ENCODE measurements at regions not wholly inside any gene's neighbourhood (a gene's known extent, or its start where the extent isn't known, plus 50 kb on each side); places are given as distances from the start of the nearest gene placed in this dataset.
"Not testable (repeated sequence)": the region's sequence is repeated elsewhere in the genome, so short reads cannot be mapped to it uniquely, and the experiment has no call there.

DNA sequence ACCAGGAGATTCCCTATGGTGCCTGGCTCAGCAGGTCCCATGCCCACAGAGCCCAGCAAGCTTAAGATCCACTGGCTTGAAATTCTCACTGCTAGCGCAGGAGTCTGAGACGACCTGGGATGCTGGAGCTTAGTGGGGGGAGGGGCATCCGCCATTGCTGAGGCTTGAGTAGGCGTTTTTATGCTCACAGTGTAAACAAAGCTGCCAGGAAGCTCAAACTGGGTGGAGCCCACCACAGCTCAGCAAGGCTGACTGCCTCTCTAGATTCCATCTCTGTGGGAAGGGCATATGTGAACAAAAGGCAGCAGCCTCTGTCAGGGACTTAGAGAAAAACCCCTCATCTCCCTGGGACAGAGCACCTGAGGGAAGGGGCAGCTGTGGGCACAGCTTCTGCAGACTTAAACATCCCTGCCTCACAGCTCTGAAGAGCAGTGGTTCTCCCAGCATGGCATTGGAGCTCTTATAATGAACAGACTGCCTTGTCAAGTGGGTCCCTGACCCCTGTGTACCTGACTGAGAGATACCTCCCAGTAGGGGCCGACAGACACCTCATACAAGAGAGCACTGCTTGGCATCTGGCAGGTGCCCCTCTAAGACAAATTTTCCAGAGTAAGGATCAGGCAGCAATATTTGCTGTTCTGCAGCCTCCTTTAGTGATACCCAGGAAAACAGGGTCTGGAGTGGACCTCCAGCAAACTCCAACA is 231.5 kb upstream of the SETMAR start:
- no peak for DNase-seq (ENCODE audit: low spot score)

- not testable (repeated sequence) for DNase-seq (ENCODE audit: low spot score)
Observed at GRCh38 chr3:4077278-4077677, 225.9 kb upstream of the SETMAR start.

- no peak for DNase-seq (ENCODE audit: low spot score)
Observed at GRCh38 chr3:4077950-4078349, 225.2 kb upstream of the SETMAR start.

DNA sequence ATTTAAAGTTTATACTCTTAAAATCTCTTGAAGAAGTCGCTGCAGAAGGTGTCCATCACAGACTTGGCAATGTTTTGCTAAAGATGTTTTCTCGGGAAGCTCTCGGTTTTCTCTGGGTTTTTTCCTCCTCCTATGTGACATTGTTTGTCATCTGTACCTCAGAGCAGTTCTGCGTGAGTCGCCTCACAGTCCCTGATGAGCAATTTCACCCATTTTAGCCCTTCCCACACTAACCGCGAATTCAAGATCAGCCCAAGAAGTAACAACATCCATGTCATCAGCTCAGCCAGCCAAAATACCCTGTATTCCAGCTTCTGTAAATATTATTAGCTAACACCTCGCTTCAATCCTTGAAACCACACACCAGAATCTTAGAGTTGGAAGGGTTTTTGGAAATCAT is 224.3 kb upstream of the SETMAR start:
- no peak for DNase-seq (ENCODE audit: low spot score)

DNA sequence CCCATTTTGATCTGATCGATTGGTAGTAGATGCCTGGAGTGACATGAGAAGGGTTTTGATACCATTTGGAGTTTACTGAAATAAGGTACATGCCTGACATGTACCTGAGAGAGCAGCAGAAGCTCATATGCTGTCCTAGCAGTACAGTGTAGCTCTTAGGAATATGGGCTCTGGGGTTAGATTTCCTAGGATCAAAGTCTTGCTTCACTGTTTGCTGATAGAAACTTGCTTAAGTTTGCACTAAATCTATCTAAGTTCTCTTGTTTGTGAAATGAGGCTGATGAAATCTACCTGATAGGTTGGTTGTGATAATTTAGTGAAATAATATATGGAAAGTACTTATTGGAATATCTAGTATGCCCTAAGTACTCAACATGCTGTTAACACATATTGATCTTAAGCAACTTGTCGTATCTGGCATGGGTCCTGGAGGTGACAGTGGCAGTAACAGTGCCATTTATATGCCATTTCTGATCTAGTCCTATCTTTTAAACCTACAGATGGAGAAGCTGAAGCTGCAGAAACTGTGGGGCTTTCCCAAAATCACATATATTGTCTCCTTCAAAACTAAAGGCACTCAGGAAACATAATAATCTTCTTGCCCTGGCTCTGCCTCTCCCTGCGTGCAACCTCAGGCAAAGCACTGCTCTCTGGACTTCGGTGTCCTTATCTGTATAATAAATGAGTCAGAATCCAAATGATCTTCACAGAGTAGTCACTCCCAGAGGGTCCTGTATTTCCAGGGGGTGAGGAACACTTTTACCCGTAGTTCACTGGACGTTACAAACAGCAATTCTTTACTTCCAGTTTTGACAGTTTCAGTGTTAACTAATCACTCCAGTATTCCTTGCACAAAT is 223.6 kb upstream of the SETMAR start:
- DNase-seq (ENCODE audit: low spot score): no peak

DNA sequence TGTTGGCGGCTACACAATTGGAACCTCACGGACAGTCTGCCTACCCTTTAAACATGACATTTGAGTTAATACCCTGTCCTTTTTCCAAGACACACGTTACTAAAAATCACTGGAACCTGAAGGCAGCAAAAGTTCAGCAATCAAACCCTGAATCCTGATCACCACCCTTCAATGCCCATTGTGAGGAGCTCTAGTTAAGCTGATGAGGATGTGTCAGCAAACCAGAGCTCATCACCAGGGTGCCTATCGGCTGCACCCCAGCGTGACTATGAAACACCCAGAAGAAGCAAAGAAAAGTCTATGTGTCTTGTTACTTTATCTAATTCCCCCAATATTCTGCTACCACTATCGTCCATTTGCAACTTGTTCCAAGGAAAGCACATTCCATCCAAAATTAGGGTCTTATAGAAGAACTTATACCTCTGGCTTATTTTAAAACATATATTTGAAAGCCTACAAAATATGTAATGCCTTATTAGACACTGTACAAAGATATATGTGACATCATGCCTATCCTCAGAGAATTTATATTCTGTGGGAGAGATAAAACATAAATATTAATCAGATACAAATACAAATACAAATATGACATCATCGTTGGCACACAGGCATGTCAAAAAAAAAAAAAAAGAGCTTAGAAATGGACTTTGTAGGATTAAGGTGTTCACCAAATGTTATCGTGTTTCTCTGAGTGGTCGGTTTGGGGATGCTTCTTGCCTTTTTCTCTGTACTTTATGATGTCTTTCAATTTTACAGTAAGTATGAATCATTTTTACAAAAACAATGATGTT is 219.7 kb upstream of the SETMAR start:
- no peak for DNase-seq (ENCODE audit: low spot score)

GRCh38 chr3:4084271-4084670 is 218.9 kb upstream of the SETMAR start:
- no peak for DNase-seq (ENCODE audit: low spot score)

DNA sequence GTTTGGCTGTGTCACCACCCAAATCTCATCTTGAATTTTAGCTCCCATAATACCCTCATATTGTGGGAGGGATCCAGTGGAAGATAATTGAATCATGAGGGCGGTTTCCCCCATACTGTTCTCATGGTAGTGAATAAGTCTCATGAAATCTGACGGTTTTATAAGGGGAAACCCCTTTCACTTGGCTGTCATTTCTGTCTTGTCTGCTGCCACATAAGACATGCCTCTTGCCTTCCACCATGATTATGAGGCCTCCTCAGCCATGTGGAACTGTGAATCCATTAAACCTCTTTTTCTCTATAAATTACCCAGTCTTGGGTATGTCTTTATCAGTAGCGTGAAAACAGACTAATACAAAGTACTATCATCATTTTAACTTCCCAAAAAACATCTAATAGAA is 216.5 kb upstream of the SETMAR start:
- DNase-seq (ENCODE audit: low spot score): not testable (repeated sequence)

DNA sequence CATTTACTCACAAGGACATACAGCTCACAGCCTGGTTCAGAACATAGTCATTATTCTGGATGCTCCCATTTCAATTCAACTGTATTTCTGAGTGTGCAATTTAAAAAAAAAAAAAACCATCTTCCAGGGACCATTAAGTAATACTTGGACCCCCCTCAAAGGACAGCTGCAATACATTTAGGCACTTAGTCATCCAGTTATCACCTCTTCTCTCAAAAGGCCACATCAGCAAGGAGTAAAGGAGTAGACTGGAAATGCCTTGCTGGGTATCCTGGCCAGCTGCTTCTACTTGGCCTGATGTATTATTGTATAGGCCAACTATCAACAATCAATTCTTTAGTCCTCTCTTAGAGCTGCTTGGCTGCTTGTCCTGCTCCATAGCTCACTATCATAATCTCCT is 211.4 kb upstream of the SETMAR start:
- no peak for DNase-seq (ENCODE audit: low spot score)

DNA sequence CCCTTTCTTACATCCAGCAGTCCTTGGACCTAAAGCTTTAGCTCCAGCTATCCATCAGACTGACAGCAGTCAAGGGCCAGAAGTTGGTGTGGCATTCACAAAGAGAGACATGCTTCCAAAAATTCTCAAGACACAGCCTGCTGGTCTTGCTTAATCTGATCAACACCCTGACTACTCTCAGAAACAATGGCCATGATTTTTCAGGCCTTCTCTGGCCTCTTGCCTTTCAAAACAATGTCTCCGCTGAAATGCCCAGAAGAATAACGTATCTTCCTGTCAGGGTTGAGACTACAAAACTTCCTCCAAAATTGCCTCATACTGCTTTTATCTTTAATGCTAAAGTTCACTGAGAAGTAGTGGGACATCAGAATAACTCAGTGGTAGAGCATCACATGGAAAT is 205.4 kb upstream of the SETMAR start:
- no peak for DNase-seq (ENCODE audit: low spot score)

DNA sequence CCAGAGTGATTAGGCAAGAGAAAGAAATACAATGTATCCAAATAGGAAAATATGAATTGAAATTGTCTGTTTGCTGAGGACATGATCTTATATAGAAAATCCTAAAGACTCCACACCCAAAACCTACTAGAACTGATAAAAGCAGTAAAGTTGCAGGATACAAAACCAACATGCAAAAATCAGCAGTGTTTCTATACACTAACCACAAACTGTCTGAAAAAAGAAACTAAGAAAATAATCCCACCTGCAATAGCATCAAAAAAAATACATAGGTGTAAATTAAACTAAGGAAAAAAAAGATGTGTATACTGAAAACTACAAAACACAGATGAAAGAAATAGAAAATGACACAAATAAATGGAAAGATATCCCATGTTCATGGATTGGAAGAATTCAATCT is 203.6 kb upstream of the SETMAR start:
- no peak for DNase-seq (ENCODE audit: low spot score)

DNA sequence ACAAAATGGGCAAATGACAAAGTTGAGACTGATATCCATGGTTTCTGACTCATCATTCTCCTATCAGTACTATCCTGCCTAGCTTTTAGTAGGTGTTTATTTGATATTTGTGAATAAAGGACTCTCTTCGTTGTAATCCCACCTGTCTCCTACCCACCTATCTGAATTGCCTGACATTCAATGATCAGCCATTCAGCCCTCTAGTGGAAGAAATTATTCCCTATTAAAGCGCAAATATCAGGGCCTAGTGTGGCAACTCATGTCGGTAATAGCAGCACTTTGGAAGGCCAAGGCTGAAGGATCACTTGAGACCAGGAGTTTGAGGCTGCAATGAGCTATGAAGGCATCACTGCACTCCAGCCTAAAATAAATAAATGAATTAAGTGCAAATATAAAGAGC is 195.7 kb upstream of the SETMAR start:
- peak; percentile 14 for DNase-seq (ENCODE audit: low spot score)

DNA sequence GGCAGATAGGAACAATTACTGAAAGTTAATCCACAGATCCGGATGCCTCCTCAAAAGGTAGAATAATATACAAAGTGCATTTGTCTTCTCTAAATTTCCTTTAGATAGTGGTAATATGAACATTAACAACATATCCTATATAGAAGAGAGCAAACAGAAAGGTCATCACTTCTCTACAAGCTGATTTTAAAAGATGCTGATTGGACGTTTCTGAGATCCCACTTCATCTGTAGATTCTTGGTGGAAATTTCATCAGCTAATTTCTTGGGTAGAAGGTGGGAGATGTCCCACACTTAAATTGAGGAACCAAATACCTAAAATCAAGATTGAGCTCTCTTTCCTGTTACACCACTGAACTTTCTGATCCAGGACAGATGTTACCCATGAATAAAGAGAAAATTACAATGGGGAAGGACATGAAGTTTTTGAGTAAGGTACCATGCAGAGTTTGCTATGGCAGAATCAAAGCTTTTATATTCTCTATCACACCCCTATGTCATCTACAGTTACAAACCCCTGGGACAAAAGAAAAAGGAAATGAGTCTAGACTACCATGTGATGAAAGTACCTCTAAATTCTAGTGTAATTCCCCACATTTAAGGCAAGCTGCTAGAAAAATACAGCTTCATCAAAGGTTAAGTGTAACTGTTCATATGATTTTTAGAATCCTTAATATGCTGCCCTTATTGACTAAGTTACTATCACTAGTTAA is 189.2 kb upstream of the SETMAR start:
- no peak for DNase-seq (ENCODE audit: low spot score)

DNA sequence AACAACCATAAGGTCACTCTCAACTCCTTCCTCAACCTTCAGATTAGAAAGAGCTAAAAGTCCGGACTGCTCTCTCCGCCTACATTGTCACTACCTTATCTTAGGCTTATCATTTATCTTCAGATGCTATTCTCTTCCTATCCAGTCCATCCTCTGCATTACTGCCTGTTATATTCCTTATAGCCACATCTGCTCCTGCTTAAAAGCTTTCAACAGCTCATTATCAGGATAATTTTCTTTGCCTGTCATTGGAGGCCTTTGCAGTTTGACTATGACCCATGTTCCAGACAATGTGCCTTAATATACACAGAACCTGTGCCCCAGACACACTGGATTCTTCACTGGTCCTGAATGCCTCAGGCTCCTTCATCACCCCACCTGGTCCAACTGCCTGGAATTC is 184.1 kb upstream of the SETMAR start:
- DNase-seq (ENCODE audit: low spot score): no peak

GRCh38 chr3:4125576-4125975 is 177.6 kb upstream of the SETMAR start:
- DNase-seq (ENCODE audit: low spot score): no peak

DNA sequence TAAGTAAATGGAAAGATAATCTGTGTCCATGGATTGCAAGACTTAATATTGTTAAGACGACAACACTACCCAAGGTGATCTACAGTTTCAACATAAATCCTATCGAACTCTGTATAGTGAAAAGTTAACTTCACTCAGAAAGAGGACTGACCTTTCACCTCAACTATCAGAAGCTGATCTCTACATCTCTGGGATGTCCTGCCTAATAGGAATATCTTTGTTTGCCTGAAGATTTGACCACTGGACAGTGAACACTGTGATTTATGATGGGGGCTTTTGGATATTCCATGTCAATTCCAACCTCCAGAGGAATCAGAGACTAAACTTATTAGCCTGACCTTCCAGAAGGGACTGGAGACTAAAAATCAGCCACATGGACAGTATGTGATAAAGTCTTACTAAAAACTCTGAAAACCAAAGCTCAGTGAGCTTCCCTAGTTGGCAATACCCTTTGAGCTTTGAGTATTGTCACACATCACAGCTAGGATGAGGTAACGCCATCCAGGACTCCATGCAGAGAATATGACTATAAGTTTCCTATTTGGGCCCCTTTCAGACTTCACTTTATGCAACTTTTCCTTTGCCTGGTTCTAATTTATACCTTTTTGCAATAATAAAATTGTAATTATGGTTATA is 164.9 kb upstream of the SETMAR start:
- no peak for DNase-seq (ENCODE audit: low spot score)

DNA sequence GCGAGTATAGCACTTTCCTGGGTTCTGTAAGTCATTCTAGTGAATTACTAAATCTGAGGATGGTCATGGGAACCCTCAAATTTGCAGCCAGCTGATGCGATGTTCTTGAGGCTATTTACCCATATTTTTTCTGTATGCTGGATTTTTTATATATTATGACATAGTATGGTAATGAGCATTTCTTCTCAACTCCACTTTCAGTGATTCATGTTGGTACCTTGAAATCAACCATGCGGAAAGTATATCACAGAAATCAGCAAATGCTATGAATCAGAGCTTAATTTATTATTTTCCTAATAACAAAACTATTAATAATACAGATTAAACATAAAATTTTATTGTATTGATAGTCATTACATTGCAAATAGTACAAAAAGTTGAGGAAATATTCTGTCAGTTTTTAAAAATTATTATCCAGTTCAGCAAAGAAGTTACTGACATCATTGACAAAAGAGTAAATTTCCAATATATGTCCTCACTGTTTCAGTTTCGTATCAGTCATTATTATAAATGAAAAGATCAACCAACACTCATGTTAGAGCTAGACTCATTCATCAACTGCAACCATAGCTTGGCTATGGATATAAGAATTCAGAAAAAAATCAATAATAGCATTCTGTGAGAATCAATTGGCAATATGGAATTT is 164.3 kb upstream of the SETMAR start:
- no peak for DNase-seq (ENCODE audit: low spot score)

DNA sequence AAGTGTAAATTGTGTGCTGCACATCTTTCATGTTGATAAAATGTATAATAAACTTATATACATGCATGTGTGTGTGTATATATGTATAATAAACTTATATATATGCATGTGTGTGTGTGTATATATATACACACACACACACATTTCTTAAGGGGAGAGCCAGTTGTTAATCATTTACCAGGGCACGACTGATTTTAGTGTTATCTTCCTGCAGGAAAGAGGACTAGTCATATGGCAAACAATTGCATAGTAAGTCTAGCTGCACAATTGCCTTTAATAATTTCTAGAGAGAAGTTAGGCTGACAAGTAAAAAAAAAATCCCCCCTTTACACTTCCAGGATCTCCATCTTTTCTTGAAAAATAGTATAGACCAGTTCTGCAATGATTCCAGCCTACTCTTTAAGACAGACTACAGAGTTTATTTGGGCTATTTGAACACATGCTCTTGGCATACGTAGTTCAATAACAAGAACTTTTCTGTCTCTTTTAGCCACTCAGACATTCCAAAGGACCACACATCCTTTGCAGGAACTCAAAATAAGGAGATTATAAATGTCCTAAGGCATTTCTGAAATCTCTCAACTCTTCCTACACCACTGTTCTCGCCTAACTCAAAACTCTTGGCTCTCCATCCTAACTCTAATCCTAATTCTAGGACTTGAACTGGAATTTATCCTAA is 163.6 kb upstream of the SETMAR start:
- no peak for DNase-seq (ENCODE audit: low spot score)

DNA sequence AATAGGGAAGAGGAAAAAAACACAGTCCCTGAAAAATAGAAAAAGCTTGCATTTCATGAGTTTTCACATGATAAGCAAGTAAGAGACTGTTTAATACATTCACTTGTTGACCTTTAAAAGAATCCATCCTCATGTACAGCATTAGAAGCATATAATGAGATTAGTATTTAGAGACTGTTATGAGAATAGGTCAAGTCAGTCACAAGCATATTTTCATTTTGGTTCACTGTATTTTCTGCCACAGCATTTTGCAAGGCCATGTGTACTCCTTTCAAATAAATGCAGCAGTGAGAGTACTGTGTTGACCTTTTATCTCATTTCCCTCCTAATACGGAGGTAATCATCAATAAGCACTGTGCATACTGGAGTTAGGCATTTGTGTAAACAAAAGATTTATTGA is 162.2 kb upstream of the SETMAR start:
- DNase-seq (ENCODE audit: low spot score): no peak

DNA sequence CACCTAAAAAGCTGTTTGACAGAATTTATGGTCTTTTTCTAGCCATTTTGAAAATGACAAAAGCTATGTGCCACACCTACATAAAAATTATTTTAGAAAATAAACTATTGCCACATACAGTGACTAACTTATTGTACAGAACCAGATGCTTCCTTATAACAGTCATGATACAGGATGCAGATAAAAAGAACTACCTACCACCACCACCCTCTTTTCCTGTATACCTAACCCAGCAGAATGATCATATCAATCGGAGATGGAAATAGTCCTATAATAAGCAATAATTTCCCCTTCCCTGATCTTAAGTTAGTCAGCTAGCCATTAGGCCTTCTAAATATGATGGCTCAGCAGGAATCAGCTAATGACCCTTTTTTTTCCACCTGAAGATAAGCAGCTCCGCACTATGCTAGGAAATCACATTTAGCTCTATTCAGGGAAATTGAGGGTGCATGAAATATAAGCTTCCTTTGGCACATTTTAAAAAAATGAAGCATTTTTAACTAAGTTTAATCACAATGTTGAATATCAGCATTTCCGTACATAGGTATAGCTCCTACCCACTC is 155.5 kb upstream of the SETMAR start:
- DNase-seq (ENCODE audit: low spot score): no peak
